ENCODE measurements at regions not wholly inside any gene's neighbourhood (a gene's known extent, or its start where the extent isn't known, plus 50 kb on each side); places are given as distances from the start of the nearest gene placed in this dataset.
"Not testable (repeated sequence)": the region's sequence is repeated elsewhere in the genome, so short reads cannot be mapped to it uniquely, and the experiment has no call there.

GRCh38 chr5:122515210-122515609 lies 203.2 kb downstream of the SNCAIP start:
- H3K36me3 ChIP-seq (ENCODE audit: control insufficient read depth, insufficient read depth, low read length); H3K4me1 ChIP-seq (ENCODE audit: control insufficient read depth, insufficient read depth, low read length); H3K27me3 ChIP-seq (ENCODE audit: control insufficient read depth, insufficient read depth, low read length); H3K27ac ChIP-seq (ENCODE audit: low read length); H3K9me3 ChIP-seq (replicated peaks; ENCODE audit: control insufficient read depth, low read depth, low read length); H3K4me3 ChIP-seq (ENCODE audit: low read length); DNase-seq: not testable (repeated sequence)
- WGBS (ENCODE audit: insufficient coverage): 92% methylated on average over 15 of the region's 23 CpGs

GRCh38 chr5:122515709-122516431 lies 203.8 kb downstream of the SNCAIP start:
- Histone ChIP-seq H3K9me3 (replicated peaks; ENCODE audit: control insufficient read depth, low read depth, low read length) (no peaks in the 10 kb centered on the region), H3K36me3 (ENCODE audit: control insufficient read depth, insufficient read depth, low read length) (no peaks in the 10 kb centered on the region), H3K4me3 (ENCODE audit: low read length) (no peak overlapping the region), H3K27ac (ENCODE audit: low read length) (no peak overlapping the region), H3K27me3 (ENCODE audit: control insufficient read depth, insufficient read depth, low read length) (no peaks in the 10 kb centered on the region), H3K4me1 (ENCODE audit: control insufficient read depth, insufficient read depth, low read length) (no peaks in the 10 kb centered on the region)
- peak; percentile 86 for DNase-seq
- 71% methylated on average over 1 of the region's 6 CpGs for WGBS (ENCODE audit: insufficient coverage)

- H3K27ac ChIP-seq (ENCODE audit: low read length): no peak overlapping the region
- H3K9me3 ChIP-seq (replicated peaks; ENCODE audit: control insufficient read depth, low read depth, low read length): no peaks in the 10 kb centered on the region
- H3K36me3 ChIP-seq (ENCODE audit: control insufficient read depth, insufficient read depth, low read length): no peaks in the 10 kb centered on the region
- H3K27me3 ChIP-seq (ENCODE audit: control insufficient read depth, insufficient read depth, low read length): no peaks in the 10 kb centered on the region
- DNase-seq: no peak
- 20% methylated on average over 1 of the region's 4 CpGs for WGBS (ENCODE audit: insufficient coverage)
- H3K4me1 ChIP-seq (ENCODE audit: control insufficient read depth, insufficient read depth, low read length): no peaks in the 10 kb centered on the region
- no peak overlapping the region for H3K4me3 ChIP-seq (ENCODE audit: low read length)
Observed at GRCh38 chr5:122516432-122516743, 204.4 kb downstream of the SNCAIP start.

GRCh38 chr5:122517091-122517490 lies 205.1 kb downstream of the SNCAIP start:
- Histone ChIP-seq H3K27ac (ENCODE audit: low read length) (no peak overlapping the region), H3K4me1 (ENCODE audit: control insufficient read depth, insufficient read depth, low read length) (no peaks in the 10 kb centered on the region), H3K27me3 (ENCODE audit: control insufficient read depth, insufficient read depth, low read length) (no peaks in the 10 kb centered on the region), H3K36me3 (ENCODE audit: control insufficient read depth, insufficient read depth, low read length) (no peaks in the 10 kb centered on the region), H3K9me3 (replicated peaks; ENCODE audit: control insufficient read depth, low read depth, low read length) (no peaks in the 10 kb centered on the region), H3K4me3 (ENCODE audit: low read length) (no peak overlapping the region)
- no peak for DNase-seq
- no CpG with 5 or more reads among the region's 1 CpG for WGBS (ENCODE audit: insufficient coverage)

GRCh38 chr5:122523776-122524175 lies 211.7 kb downstream of the SNCAIP start:
- no peak for DNase-seq
- H3K27ac ChIP-seq (ENCODE audit: low read length): no peak overlapping the region
- H3K9me3 ChIP-seq (replicated peaks; ENCODE audit: control insufficient read depth, low read depth, low read length): no peaks in the 10 kb centered on the region
- no peaks in the 10 kb centered on the region for H3K4me1 ChIP-seq (ENCODE audit: control insufficient read depth, insufficient read depth, low read length)
- H3K36me3 ChIP-seq (ENCODE audit: control insufficient read depth, insufficient read depth, low read length): no peaks in the 10 kb centered on the region
- 72% methylated on average over 6 of the region's 6 CpGs for WGBS (ENCODE audit: insufficient coverage)
- no peaks in the 10 kb centered on the region for H3K27me3 ChIP-seq (ENCODE audit: control insufficient read depth, insufficient read depth, low read length)
- H3K4me3 ChIP-seq (ENCODE audit: low read length): no peak overlapping the region

- H3K27me3 ChIP-seq (ENCODE audit: control insufficient read depth, insufficient read depth, low read length): no peaks in the 10 kb centered on the region
Observed at GRCh38 chr5:122527547-122527946, 215.5 kb downstream of the SNCAIP start.

GRCh38 chr5:122532035-122532434 lies 220.0 kb downstream of the SNCAIP start:
- no peaks in the 10 kb centered on the region for H3K36me3 ChIP-seq (ENCODE audit: control insufficient read depth, insufficient read depth, low read length)
- no peaks in the 10 kb centered on the region for H3K27me3 ChIP-seq (ENCODE audit: control insufficient read depth, insufficient read depth, low read length)
- H3K4me3 ChIP-seq (ENCODE audit: low read length): no peak overlapping the region
- peak; percentile 12 for DNase-seq
- no peaks in the 10 kb centered on the region for H3K9me3 ChIP-seq (replicated peaks; ENCODE audit: control insufficient read depth, low read depth, low read length)
- H3K4me1 ChIP-seq (ENCODE audit: control insufficient read depth, insufficient read depth, low read length): peaks cover 2% of the 10 kb centered on the region
- no peak overlapping the region for H3K27ac ChIP-seq (ENCODE audit: low read length)
- WGBS (ENCODE audit: insufficient coverage): no CpG with 5 or more reads among the region's 4 CpGs

More at GRCh38 chr5:122527547-122527946, 215.5 kb downstream of the SNCAIP start:
- H3K36me3 ChIP-seq (ENCODE audit: control insufficient read depth, insufficient read depth, low read length): no peaks in the 10 kb centered on the region
- no peak overlapping the region for H3K27ac ChIP-seq (ENCODE audit: low read length)
- no peak for DNase-seq
- H3K4me1 ChIP-seq (ENCODE audit: control insufficient read depth, insufficient read depth, low read length): peaks cover 2% of the 10 kb centered on the region
- H3K9me3 ChIP-seq (replicated peaks; ENCODE audit: control insufficient read depth, low read depth, low read length): no peaks in the 10 kb centered on the region
- no CpG with 5 or more reads among the region's 1 CpG for WGBS (ENCODE audit: insufficient coverage)
- no peak overlapping the region for H3K4me3 ChIP-seq (ENCODE audit: low read length)

- Histone ChIP-seq H3K4me3 (ENCODE audit: low read length) (no peak overlapping the region), H3K27ac (ENCODE audit: low read length) (no peak overlapping the region), H3K9me3 (replicated peaks; ENCODE audit: control insufficient read depth, low read depth, low read length) (no peaks in the 10 kb centered on the region), H3K4me1 (ENCODE audit: control insufficient read depth, insufficient read depth, low read length) (peaks cover 2% of the 10 kb centered on the region), H3K27me3 (ENCODE audit: control insufficient read depth, insufficient read depth, low read length) (no peaks in the 10 kb centered on the region), H3K36me3 (ENCODE audit: control insufficient read depth, insufficient read depth, low read length) (no peaks in the 10 kb centered on the region)
- DNase-seq: no peak
Observed at GRCh38 chr5:122533825-122534224, 221.8 kb downstream of the SNCAIP start.

GRCh38 chr5:122534829-122535228 lies 222.8 kb downstream of the SNCAIP start:
- H3K36me3 ChIP-seq (ENCODE audit: control insufficient read depth, insufficient read depth, low read length): no peaks in the 10 kb centered on the region
- H3K27ac ChIP-seq (ENCODE audit: low read length): no peak overlapping the region
- no peak for DNase-seq
- H3K4me3 ChIP-seq (ENCODE audit: low read length): no peak overlapping the region
- H3K4me1 ChIP-seq (ENCODE audit: control insufficient read depth, insufficient read depth, low read length): peaks cover 2% of the 10 kb centered on the region
- WGBS (ENCODE audit: insufficient coverage): no CpG with 5 or more reads among the region's 2 CpGs
- no peaks in the 10 kb centered on the region for H3K9me3 ChIP-seq (replicated peaks; ENCODE audit: control insufficient read depth, low read depth, low read length)
- no peaks in the 10 kb centered on the region for H3K27me3 ChIP-seq (ENCODE audit: control insufficient read depth, insufficient read depth, low read length)

GRCh38 chr5:122541388-122541787 lies 229.4 kb downstream of the SNCAIP start:
- Histone ChIP-seq H3K4me3 (ENCODE audit: low read length) (no peak overlapping the region), H3K27me3 (ENCODE audit: control insufficient read depth, insufficient read depth, low read length) (no peaks in the 10 kb centered on the region), H3K9me3 (replicated peaks; ENCODE audit: control insufficient read depth, low read depth, low read length) (no peaks in the 10 kb centered on the region), H3K27ac (ENCODE audit: low read length) (no peak overlapping the region), H3K4me1 (ENCODE audit: control insufficient read depth, insufficient read depth, low read length) (no peaks in the 10 kb centered on the region), H3K36me3 (ENCODE audit: control insufficient read depth, insufficient read depth, low read length) (no peaks in the 10 kb centered on the region)
- no peak for DNase-seq
- WGBS (ENCODE audit: insufficient coverage): 57% methylated on average over 1 of the region's 1 CpG

- Histone ChIP-seq H3K9me3 (replicated peaks; ENCODE audit: control insufficient read depth, low read depth, low read length) (no peaks in the 10 kb centered on the region), H3K4me1 (ENCODE audit: control insufficient read depth, insufficient read depth, low read length) (no peaks in the 10 kb centered on the region), H3K27ac (ENCODE audit: low read length) (no peak overlapping the region), H3K36me3 (ENCODE audit: control insufficient read depth, insufficient read depth, low read length) (no peaks in the 10 kb centered on the region), H3K4me3 (ENCODE audit: low read length) (no peak overlapping the region), H3K27me3 (ENCODE audit: control insufficient read depth, insufficient read depth, low read length) (no peaks in the 10 kb centered on the region)
- 63% methylated on average over 1 of the region's 3 CpGs for WGBS (ENCODE audit: insufficient coverage)
- DNase-seq: no peak
Observed at GRCh38 chr5:122545986-122546385, 228.9 kb upstream of the SNX2 start.

All from muscle of leg (tissue), 3 donors.